Adrenal gland (tissue), 9 donors: ENCODE measurements at regions not wholly inside any gene's neighbourhood (a gene's known extent, or its start where the extent isn't known, plus 50 kb on each side); places are given as distances from the start of the nearest gene placed in this dataset.
"Not testable (repeated sequence)": the region's sequence is repeated elsewhere in the genome, so short reads cannot be mapped to it uniquely, and the experiment has no call there.

Source experiments
- DNase-seq, 7 donors: peaks; one replicate each; pipeline ENCODE4 v3.0.0-alpha.2; 2019 to 2020
- H3K27ac ChIP-seq, 5 donors: fragments of 200-600 bp; sonication (generic) in 4 of 5; 1 replicate in 3 of 5; 2 replicates in 2 of 5; pipeline versions ENCODE4 v1.5.1 to v1.8.0; 2016 to 2020; ENCODE audit warnings: mild to moderate bottlenecking in 1 of 5
- H3K27me3 ChIP-seq: fragments of 200-600 bp; 2 replicates; pipeline ENCODE4 v1.8.0; 2021
- H3K36me3 ChIP-seq, 2 donors: fragments of 200-600 bp; replicated peaks in 1 of 2; 1 replicate in 1 of 2; 2 replicates in 1 of 2; pipeline versions ENCODE4 v1.5.1 to v1.8.0; 2018 to 2022
- H3K4me1 ChIP-seq, 2 donors: fragments of 200-600 bp; replicated peaks in 1 of 2; 1 replicate in 1 of 2; 2 replicates in 1 of 2; pipeline versions ENCODE4 v1.5.1 to v1.8.0; 2018 to 2021
- H3K4me3 ChIP-seq, 4 donors: fragments of 200-600 bp; sonication (generic) in 3 of 4; one replicate each; pipeline ENCODE4 v1.5.1; 2016 to 2018
- H3K9me3 ChIP-seq, 3 donors: fragments of 200-600 bp; sonication (generic) in 1 of 3; replicated peaks in 1 of 3; 1 replicate in 2 of 3; 2 replicates in 1 of 3; pipeline versions ENCODE4 v1.5.1 to v1.8.0; 2016 to 2021
- CTCF ChIP-seq, 6 experiments: fragments of 450-650 bp in 4 of 6; fragments of 200-600 bp in 2 of 6; sonication (generic) in 1 of 6; IDR thresholded peaks; 1 replicate in 5 of 6; 2 replicates in 1 of 6; pipeline versions ENCODE4 v1.5.1 to v1.8.0; 2016 to 2021; ENCODE audit warnings: antibody characterized with exemption in 6 of 6, mild to moderate bottlenecking in 2 of 6, moderate library complexity in 1 of 6
- POLR2A ChIP-seq, 2 donors: fragments of 450-650 bp; IDR thresholded peaks; one replicate each; pipeline ENCODE4 v1.6.1; 2017; ENCODE audit warnings: antibody characterized with exemption in 2 of 2, mild to moderate bottlenecking in 2 of 2, moderate library complexity in 1 of 2
- WGBS, 4 donors: extraction: QIAGEN DNeasy Blood & Tissue Kit in 2 of 4; methylation state at CpG; one replicate each; pipeline versions ENCODE4 v1.1.5 to v1.1.7; 2013 to 2017; 5-methylcytosine and 5-hydroxymethylcytosine counted together
- intact Hi-C, 2 donors: fragments of 100-400 bp; cut with DNase I; formaldehyde crosslinking; loops; one replicate each; pipeline versions ENCODE4 v1.14.1 to v1.15.0; 2022 to 2023
- donor health status: healthy with polysubstance abuse.
- donor health status: Bipolar disorder and iron deficiency.
- donor health status: DM: yes; HTN: yes; CAD: no.
- donor health status: DM: no; HTN: no; CAD: no.
- donor health status: DM: no; HTN: no; CAD: no.

GRCh38 chr15:79160211-79160610 is 69.6 kb upstream of the RASGRF1 start:
- TF ChIP-seq POLR2A (IDR thresholded peaks at IDR 0.05) (no peak), CTCF (IDR thresholded peaks at IDR 0.05) (no peak)
- H3K36me3 ChIP-seq = no peaks in the 10 kb centered on the region
- H3K4me1 ChIP-seq = no peaks in the 10 kb centered on the region
- H3K4me3 ChIP-seq = no peak overlapping the region
- DNase-seq = peak in 1 of 7 donors; percentile 45
- 58 to 85% (median 80%) methylated on average over 2 of the region's 2 CpGs for WGBS, 4 donors
- no peaks in the 10 kb centered on the region for H3K9me3 ChIP-seq
- intact Hi-C loops = no loop called here
- no peaks in the 10 kb centered on the region for H3K27me3 ChIP-seq
- no peak overlapping the region for H3K27ac ChIP-seq

GRCh38 chr15:79157631-79158592 is 67.3 kb upstream of the RASGRF1 start:
- no peak overlapping the region for H3K4me3 ChIP-seq
- H3K27me3 ChIP-seq = no peaks in the 10 kb centered on the region
- 74 to 83% (median 79%) methylated on average over 10 to 13 of the region's 13 CpGs for WGBS, 4 donors
- TF ChIP-seq CTCF (IDR thresholded peaks at IDR 0.05) (no peak), POLR2A (IDR thresholded peaks at IDR 0.05) (no peak)
- H3K9me3 ChIP-seq = no peaks in the 10 kb centered on the region
- DNase-seq = peak in 2 of 7 donors; percentile 27 to 35
- intact Hi-C loops = no loop called here
- no peaks in the 10 kb centered on the region for H3K4me1 ChIP-seq
- H3K27ac ChIP-seq = no peak overlapping the region
- no peaks in the 10 kb centered on the region for H3K36me3 ChIP-seq

GRCh38 chr15:79156704-79157375 is 66.3 kb upstream of the RASGRF1 start:
- Histone ChIP-seq H3K36me3 (no peaks in the 10 kb centered on the region), H3K4me3 (no peak overlapping the region), H3K4me1 (no peaks in the 10 kb centered on the region), H3K9me3 (no peaks in the 10 kb centered on the region), H3K27me3 (no peaks in the 10 kb centered on the region), H3K27ac (no peak overlapping the region)
- peak in 1 of 7 donors; percentile 35 for DNase-seq
- WGBS, 4 donors = 74 to 91% (median 83%) methylated on average over 7 of the region's 7 CpGs
- intact Hi-C loops = no loop called here
- TF ChIP-seq POLR2A (IDR thresholded peaks at IDR 0.05) (no peak), CTCF (IDR thresholded peaks at IDR 0.05) (no peak)

GRCh38 chr15:79154483-79155135 is 64.0 kb upstream of the RASGRF1 start:
- 35 to 60% (median 53%) methylated on average over 9 of the region's 9 CpGs for WGBS, 4 donors
- H3K4me3 ChIP-seq = no peak overlapping the region
- H3K27ac ChIP-seq = no peak overlapping the region
- intact Hi-C loops = no loop called here
- H3K36me3 ChIP-seq = no peaks in the 10 kb centered on the region
- no peaks in the 10 kb centered on the region for H3K27me3 ChIP-seq
- no peaks in the 10 kb centered on the region for H3K9me3 ChIP-seq
- DNase-seq = no peak
- no peaks in the 10 kb centered on the region for H3K4me1 ChIP-seq
- no peak for TF ChIP-seq CTCF (IDR thresholded peaks at IDR 0.05)
- TF ChIP-seq POLR2A (IDR thresholded peaks at IDR 0.05) = no peak

GRCh38 chr15:79144290-79144689 is 53.7 kb upstream of the RASGRF1 start:
- H3K4me1 ChIP-seq, DNase-seq, H3K9me3 ChIP-seq, intact Hi-C loops, H3K4me3 ChIP-seq, H3K27ac ChIP-seq, H3K36me3 ChIP-seq, H3K27me3 ChIP-seq: not testable (repeated sequence)
- 95 to 100% (median 100%) methylated on average over 1 of the region's 1 CpG for WGBS, 4 donors
